SK-N-MC (cell line): ENCODE measurements at regions not wholly inside any gene's neighbourhood (a gene's known extent, or its start where the extent isn't known, plus 50 kb on each side); places are given as distances from the start of the nearest gene placed in this dataset.

ENCODE experiments used
- EZH2 ChIP-seq: fragments of 200-600 bp; sonication (generic); IDR thresholded peaks from one replicate; pipeline ENCODE4 v1.6.1; 2017; ENCODE audit warnings: antibody characterized with exemption
- FOXP2 ChIP-seq: optimal IDR thresholded peaks from 2 replicates; pipeline ENCODE3; 2011; ENCODE audit warnings: mild to moderate bottlenecking, moderate library complexity; ENCODE audit not compliant: insufficient read depth; ENCODE audit errors: extremely low read length, control extremely low read depth
- POLR2AphosphoS5 ChIP-seq: IDR thresholded peaks from 2 replicates; pipeline ENCODE4 v1.6.1; 2012; ENCODE audit warnings: mild to moderate bottlenecking, low read depth, low read length, borderline replicate concordance

GRCh38 chr14:97224016-97224415, 426.8 kb downstream of the VRK1 start:
- no peak for TF ChIP-seq POLR2AphosphoS5
- no peak for TF ChIP-seq EZH2
- TF ChIP-seq FOXP2: no peak
